Femur (tissue), 1 donor: ENCODE measurements at regions not wholly inside any gene's neighbourhood (a gene's known extent, or its start where the extent isn't known, plus 50 kb on each side); places are given as distances from the start of the nearest gene placed in this dataset.
"Not testable (repeated sequence)": the region's sequence is repeated elsewhere in the genome, so short reads cannot be mapped to it uniquely, and the experiment has no call there.

ENCODE experiments used
- DNase-seq: peaks from one replicate; pipeline ENCODE4 v3.0.0-alpha.2; 2017

DNA sequence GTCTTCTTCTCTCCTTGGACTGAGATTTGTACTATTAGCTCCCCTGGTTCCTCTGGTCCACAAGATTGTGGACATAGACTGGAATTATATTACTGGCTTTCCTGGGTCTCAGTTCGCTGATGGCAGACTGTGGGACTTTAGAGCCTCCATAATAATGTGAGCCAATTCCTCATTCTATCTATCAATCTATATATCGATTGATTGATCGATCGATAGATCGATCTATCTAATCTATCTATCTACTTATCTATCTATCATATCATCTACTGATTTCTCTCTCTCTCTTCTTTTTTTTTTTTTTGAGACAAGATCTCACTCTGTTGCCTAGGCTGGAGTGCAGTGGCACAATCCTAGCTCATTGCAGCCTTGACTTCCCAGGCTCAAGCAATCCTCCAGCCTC is 51.5 kb upstream of the DDR1 start:
- DNase-seq, result no peak

DNA sequence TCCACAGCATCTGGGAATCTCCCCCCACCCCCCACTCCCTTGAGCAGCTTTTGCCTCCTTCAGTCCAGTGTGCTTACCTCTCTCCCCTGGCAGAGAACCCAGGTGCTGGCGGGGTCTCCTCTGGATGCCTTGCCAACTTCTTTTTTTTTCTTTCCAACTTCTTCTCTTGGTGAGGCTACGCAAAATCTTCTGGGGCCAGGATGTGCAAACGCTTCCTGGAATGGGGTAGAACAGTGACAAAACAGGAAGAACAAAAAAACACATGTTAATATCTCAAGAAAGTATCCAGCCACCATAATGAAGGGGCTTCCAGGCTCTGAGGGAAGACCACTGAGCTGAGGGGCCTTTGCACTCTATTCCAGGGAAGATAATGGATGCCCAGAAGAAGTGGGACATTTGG is 53.9 kb upstream of the DDR1 start:
- no peak for DNase-seq

DNA sequence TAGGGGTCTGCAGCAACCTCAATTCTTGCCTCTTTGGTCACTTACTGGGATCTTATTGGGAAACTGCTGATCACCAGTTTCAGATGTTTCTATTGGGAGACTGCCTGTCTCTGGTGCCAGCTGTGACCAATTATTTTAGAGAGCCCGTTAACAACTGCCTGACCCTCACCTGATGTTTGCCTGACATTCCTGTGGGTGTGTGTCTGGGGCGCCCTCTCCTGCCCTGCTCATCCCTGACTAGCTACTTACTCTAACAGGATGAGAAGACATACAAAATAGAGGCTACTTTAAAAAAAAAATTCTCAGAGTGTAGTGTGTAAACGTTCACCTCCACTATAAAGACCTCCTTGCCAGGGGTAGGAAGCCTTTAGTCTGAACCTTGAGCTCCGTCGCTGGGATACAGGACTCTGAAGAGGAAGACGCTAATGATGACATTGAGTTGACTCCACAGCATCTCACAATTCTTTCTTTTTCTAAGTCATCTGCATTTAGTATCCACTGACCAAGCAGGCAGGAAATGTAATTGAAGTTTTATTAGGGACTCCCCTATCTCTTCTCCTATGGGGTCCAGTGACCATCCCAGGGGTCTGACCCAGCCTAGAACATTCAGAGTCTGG is 54.6 kb upstream of the DDR1 start:
- no peak for DNase-seq

DNA sequence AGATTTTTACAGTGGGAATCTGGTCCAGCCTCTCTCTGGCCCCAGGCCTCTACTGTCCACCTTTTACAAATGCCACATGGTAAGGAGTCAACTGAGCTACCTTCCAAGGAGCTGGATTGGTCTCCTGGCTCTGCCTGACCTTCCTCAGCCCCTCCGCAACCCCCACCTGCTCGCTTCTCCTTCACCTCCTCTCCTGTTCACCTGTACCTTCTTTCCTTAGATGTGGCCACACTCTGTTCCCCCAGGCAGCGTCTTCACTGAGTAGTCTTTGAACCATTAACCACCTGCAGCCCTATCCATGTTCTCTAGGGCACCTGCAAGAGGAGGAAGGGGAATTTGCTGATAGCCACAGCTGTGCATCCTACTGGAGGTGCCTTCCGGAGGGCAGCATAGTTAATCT is 55.3 kb upstream of the DDR1 start:
- DNase-seq, result no peak

DNA sequence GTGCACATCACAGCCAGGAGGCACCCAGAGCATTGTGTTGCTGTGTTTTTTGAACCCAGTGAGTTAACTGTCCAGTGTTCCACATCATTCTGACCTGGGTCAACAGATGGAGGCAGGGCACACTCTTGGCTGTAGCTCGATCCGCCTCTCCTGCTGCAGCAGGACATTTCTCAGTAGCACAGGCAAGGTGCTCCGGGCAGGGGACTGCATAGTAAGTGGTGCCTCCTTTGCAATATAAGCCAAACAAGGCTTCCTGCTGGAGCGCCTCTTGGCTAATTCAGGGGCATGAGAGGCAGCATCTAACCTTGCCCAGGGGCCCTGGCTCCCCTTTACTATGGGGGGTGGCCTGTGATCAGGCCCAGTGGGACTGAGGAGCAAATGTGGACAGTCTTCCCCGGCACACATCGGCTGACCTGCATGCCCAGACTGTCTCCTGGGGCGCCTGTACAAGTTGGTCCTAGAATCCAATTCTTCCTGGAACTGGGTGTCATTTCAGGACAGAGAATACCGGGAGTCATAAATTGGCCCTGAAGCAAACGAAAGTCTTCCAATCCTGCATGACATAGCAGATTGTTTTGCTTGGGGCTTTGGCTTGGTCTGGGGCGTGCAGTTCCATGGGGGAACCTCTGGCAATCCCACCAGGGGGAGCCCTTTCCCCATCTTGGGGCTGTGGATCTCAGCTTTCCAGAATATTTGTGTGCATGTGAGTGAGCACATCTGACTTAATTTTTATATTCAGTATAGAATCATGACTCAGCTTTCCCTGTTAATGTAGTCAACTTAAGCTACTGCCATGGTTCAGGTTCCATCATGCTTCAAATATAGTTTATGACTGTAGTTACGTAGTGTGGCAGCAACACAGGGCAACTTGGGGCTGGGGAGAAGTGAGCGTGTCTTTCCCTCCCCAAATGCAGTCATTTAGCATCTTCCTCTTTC is 56.0 kb upstream of the DDR1 start:
- peak; percentile 93 for DNase-seq

DNA sequence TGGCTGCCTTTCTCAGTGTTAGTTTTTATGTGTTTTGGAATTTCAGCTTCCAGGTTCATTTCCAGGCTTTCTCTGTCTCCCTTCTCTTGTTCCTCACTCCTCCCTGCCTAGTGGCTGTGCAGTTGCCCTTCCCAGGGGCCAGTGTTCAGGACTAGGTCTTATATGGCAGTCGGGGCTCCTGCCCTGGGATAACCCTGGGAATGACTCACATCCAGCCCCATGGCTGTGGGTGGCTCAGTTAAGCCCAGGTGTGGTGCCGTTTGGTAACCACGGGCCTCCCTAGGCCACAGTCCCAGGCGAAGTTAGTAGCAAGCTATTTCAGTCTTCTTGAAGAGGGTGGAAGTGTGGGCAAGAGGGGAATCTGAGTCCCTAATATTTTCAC is 57.4 kb upstream of the DDR1 start:
- no peak for DNase-seq

DNA sequence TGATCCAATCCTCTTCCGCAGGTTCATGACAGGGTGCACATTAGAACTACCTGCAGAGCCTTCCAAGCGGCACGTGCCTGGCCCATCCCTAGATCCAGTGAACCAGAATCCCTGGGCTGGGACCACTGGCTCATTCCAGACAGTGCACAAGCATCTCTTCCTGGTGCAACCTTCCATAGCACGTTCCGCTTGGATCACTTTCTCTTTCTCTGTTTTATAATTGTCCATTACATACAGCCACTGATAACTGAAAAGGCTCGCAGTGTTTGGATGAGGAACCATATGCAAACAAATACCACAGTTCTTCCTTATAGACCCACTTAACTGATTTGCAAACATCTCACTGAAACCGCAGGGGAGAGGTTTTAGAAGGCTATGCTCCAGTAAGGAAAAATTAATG is 59.6 kb upstream of the DDR1 start:
- DNase-seq, result no peak

DNA sequence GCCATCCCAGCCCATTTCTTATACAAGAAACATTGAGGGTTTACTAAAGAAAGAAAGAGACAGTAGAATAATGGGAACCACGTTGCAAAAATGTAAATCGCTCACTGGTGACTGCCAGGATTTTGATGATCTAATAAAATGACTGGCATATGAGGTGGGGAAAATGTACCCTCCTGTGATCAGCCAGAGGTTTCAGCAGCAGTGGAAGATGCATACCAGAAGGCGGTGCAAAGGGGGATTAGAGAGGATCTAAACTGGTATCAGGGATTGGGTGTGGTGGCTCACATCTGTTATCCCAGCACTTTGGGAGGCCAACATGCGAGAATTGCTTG is 60.8 kb upstream of the DDR1 start:
- DNase-seq, result no peak

DNA sequence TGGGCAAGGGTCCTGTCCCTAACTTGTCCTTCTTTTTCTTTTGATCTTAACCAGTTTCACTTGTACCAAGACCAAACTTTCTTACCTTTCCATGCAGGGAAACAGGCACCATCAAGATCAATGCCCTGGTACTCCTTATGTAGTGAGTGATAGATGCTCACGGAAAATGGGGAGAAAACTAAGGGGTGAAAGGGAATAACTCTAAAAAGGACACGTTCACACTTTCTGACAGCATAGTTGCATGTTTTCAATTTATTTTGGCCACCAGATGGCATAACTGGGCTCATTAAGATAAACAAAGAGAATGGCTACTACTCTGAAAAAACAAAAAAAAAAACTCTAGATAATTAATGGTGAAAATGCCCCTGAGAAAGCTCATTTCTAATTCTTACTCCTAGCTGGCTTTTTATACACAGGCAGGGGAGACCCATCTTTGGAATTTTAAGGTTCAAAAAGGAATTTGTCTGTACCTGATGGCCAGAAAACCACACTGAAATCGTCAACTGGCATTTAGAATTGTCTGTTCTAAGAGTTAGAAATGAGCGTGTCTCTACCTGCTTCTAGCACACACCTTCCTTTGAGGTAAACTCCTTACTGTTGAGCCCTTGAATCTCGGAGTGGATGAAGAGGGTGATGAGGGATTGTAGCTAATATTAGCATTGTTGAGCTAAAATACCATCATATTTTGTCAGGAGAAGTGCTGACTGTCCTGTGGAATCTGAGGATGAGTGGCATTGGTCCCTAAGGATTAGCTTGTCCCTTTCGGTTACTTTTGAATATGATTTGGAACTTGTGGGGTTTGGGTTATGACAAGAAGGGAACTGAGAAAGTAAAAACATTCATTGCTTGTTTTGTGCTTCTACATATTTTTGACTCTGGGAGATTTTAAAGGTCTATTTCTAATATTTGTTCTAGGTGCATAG is 62.2 kb upstream of the DDR1 start:
- DNase-seq, result no peak

DNA sequence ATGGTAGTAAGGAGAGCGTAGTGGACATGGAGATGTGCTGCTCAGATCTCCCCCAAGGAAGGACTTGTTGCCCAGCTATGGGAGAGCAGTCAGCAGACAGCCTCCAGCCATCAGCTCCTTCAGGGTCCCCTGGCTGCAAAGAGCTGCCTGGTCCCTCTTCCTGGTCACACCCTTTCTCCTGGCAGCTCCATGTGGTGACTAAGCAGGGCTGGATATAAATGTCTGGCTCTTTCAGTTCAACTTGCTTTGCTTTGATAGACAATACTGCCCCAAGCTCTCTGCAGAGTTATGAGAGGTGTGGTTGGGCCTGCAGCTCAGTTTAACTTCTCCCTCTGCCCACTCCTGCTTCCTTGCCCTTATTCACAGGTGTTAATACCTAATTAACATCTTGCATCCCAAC is 64.1 kb upstream of the DDR1 start:
- DNase-seq, result no peak

DNA sequence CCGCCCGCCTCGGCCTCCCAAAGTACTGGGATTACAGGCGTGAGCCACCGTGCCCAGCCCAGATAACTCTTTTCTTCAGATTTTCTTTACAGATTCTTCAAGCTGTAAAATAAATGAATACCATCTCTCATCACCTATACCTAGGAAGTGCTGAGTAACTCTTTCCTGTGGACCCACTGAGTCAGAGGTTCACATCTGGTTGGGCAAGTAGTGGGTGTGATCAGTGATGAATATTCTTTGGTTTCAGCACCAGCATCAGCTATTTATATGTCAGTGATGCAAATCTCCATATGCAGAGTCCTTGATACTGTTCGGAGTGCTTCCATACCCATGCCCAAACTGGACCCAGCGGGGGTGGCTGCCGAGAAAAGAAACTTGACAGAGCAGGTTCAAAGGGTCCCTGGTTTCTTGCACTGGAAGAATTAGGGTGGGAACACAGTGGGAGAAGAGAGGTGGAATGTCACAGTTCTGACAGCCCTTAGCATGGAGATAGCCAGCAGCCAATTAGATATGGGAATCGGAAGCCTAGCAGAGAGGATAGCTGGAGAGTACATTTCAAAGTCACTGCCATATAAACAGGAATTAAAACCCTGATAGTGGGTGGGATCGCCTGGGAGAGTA is 64.9 kb upstream of the DDR1 start:
- DNase-seq, result no peak

DNA sequence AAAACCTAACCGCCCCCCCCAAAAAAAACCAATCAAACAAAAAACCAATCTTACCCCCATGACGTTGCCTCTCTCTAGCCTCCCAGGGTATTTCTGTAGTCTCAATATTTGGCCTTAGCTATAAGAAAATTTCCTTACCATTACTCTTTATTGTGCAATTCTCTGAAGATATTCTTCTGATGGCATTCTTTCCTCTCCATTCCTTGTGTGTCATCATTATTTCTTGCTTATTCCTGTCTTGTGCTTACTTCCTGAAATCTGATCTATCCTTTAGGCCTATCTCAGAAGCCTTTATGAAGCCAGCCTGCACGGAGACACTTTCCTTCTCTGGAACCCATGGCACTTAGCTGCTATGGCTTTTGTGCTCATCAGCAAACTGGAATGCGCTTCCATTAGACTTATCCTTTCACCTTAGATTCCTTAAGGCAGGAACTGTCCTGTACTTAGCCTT is 65.9 kb upstream of the DDR1 start:
- no peak for DNase-seq

DNA sequence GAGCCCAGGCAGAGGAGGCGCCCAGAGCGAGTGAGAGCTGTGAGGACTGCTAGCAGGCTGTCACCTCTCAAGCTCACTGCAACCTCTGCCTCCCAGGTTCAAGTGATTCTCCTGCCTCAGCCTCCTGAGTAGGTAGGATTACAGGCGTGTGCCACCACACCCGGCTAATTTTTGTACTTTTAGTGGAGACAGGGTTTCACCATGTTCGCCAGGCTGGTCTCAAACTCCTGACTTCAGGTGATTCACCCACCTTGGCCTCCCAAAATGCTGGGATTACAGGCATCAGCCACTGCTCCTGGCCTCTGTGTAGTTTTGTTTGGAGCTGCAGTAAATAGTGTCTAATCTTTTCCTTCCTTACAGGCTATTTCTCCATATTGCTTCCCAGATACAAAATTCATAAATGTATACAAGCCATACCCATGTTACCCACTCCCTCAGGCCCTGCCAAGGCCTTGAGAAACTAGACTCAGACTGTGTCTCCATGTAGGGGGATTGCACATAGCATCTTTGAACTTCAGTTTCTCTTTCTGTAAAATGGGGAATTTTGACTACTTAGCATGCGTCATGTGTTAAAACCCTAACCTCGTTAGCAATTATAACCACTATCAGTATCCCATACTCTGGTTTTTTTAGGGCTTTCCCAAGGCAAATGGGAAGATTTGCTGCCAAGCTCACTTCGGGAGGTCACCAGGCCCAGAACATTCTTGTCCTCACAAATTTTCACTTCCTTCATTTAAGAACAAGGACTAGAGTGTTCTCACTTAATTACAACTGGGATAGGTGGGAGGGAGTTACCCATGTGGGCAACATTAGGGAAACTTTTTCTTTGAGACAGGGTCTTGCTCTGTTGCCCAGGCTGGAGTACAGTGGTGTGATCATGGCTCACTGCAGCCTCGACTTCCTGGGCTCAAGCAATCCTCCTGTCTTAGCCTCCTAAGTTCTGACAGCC is 67.3 kb upstream of the DDR1 start:
- no peak for DNase-seq

DNA sequence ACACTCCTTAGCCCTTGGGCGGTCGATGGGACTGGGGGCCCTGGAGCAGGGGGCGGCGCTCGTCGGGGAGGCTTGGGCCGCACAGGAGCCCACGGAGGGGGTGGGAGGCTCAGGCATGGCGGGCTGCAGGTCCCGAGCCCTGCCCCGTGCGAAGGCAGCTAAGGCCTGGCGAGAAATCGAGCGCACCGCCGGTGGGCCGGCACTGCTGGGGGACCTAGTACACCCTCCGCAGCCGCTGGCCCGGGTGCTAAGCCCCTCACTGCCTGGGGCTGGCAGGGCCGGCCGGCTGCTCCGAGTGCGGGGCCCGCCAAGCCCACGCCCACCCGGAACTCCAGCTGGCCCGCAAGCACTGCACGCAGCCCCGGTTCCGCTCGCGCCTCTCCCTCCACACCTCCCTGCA is 68.0 kb upstream of the DDR1 start:
- not testable (repeated sequence) for DNase-seq

DNA sequence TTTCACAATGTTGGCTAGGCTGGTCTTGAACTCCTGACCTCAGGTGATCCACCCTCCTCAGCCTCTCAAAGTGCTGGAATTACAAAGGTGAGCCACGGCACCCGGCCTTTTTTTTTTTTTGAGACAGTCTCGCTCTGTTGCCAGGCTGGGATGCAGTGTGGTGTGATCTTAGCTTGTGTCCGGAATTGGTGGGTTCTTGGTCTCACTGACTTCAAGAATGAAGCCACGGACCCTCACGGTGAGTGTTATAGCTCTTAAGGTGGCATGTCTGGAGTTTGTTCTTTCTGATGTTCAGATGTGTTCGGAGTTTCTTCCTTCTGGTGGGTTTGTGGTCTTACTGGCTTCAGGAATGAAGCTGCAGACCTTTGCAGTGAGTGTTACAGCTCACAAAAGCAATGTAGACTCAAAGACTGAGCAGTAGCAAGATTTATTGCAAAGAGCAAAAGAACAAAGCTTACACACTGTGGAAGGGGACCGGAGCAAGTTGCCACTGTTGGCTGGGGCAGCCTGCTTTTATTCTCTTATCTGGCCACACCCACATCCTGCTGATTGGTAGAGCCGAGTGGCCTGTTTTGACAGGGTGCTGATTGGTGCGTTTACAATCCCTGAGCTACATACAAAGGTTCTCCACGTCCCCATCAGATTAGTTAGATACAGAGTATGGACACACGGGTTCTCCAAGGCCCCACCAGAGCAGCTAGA is 69.1 kb upstream of the DDR1 start:
- not testable (repeated sequence) for DNase-seq

DNA sequence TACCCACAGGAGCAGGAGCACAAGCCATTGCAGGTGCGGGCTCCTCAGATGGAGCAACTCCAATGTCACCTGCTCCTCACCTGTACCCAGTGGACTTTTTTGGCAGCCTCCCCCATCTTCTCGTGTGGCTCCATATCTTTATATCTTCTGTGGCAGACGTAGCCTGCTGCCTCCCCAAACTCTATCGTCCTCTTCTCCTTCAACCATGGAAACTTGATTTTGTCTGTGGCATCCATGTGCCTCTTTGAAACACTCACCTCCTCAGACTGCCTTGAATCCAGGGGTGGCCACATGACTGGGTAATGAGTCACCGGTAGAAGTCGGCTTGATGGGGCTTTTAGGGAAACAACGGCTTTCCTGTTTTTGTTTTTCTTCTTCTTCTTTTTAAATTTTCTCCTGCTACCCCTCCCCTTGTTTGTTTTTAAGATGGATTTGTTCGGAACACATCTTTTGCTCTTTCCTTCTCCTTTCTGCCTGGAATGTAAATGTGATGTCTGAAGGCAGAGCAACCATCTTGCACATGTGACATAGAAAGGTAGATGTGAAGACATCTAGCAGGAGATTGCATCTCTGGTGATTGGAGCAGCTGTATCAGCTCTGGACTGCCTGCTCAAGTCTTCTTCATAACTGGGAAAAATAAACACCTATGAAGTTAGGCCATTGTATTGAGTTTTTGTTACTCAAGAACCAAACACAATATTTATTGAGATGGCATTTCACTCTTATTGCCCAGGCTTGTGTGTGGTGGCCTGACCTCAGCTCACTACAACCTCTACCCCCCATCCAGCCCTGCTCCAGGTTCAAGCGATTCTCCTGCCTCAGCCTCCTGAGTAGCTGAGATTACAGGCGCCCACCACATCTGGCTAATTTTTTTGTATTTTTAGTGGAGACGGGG is 69.9 kb upstream of the DDR1 start:
- no peak for DNase-seq

DNA sequence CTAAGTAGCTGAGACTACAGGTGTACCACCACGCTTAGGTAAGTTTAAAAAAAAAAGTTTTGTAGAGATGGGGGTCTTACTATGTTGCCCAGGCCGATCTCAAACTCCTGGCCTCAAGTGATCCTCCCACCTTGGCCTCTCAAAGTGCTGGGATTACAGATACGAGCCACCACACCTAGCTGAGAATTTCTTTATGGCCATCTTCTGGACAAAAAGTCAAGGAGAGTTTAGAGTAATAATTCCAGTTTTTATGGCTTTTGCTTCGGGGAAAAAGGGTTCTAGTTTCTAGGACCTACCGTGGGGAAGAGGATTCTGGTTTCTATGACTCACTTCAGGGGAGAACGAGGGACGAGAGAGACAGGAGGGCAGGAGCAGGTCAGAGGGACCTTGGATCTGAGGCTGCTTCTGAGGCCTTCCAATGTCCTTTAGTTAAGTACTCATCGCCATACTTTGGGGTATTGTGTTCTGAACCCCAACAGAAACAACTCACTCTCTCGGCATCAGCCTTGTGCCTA is 69.3 kb upstream of the IER3 start:
- DNase-seq, result no peak

DNA sequence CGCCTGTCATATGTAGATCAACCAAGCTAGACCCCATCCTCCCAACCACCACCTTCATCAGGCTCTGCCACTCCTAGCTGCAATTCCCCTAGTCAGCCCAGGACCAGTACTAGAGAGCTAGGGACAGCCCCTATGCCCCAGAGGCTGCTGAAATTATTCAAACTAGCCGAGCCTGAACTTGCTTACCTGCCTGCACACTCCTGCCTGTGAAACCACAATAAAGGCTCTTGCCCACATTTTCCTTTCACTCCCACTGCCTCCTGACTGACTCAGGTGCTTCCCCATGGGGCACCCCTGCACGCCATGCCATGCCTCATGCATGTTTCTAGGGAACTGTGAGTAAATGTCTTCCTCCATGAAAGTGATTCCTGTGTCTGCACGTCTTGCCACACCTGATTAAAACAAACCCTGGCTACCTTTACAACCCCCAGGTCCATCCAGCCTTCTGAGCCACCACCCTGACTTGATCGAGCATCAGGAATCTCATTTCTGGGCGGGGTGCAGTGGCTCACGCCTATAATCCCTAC is 66.5 kb upstream of the IER3 start:
- DNase-seq, result no peak

DNA sequence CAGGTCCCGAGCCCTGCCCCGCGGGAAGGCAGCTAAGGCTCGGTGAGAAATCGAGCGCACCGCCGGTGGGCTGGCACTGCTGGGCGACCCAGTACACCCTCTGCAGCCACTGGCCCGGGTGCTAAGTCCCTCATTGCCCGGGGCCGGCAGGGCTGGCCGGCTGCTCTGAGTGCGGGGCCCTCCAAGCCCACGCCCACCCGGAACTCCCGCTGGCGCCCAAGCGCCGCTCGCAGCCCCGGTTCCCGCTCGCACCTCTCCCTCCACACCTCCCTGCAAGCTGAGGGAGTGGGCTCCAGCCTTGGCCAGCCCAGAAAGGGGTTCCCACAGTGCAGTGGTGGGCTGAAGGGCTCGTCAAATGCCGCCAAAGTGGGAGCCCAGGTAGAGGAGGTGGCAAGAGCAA is 63.2 kb upstream of the IER3 start:
- not testable (repeated sequence) for DNase-seq
